Retinal pigment epithelial cell (primary cell): ENCODE measurements at regions not wholly inside any gene's neighbourhood (a gene's known extent, or its start where the extent isn't known, plus 50 kb on each side); places are given as distances from the start of the nearest gene placed in this dataset.

Experiments
- DNase-seq: peaks from one replicate; pipeline ENCODE4 v3.0.0-alpha.2; 2010; ENCODE audit warnings: low read depth
- H3K4me3 ChIP-seq: 2 replicates; pipeline ENCODE4 v1.5.1; 2011; ENCODE audit warnings: mild to moderate bottlenecking, low read length, control low read depth, moderate library complexity
- TF ChIP-seq, protein P1 (sequence below): conservative IDR thresholded peaks from 2 replicates; pipeline ENCODE4 v1.5.1; 2011; ENCODE audit warnings: low read depth, low read length, control low read depth, inconsistent platforms

GRCh38 chr20:23254505-23254904 is 96.1 kb upstream of the NXT1 start:
- no peak overlapping the region for H3K4me3 ChIP-seq
- TF ChIP-seq, protein P1, sequence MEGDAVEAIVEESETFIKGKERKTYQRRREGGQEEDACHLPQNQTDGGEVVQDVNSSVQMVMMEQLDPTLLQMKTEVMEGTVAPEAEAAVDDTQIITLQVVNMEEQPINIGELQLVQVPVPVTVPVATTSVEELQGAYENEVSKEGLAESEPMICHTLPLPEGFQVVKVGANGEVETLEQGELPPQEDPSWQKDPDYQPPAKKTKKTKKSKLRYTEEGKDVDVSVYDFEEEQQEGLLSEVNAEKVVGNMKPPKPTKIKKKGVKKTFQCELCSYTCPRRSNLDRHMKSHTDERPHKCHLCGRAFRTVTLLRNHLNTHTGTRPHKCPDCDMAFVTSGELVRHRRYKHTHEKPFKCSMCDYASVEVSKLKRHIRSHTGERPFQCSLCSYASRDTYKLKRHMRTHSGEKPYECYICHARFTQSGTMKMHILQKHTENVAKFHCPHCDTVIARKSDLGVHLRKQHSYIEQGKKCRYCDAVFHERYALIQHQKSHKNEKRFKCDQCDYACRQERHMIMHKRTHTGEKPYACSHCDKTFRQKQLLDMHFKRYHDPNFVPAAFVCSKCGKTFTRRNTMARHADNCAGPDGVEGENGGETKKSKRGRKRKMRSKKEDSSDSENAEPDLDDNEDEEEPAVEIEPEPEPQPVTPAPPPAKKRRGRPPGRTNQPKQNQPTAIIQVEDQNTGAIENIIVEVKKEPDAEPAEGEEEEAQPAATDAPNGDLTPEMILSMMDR, result no peak
- DNase-seq, result no peak

DNA sequence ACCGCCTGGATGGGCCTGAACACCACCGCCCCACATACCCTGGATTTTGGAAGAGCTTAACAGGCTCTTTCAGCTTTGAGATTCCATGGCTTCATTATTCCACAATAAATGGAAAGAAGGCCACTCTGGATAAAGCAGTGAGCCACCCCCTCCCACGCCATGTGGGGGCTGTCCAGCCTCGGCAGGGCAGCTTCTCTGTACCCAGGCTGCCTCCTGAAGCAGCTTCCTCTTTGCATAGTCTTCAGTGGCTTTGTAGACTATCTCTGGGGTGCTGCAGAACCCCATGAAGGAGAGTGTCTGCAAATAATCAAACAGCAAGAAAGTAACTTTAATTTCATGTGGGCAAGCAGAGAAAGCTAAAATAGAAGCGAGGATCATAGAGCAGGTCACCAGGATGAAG is 96.6 kb upstream of the NXT1 start:
- H3K4me3 ChIP-seq, result no peak overlapping the region
- TF ChIP-seq, protein P1, result no peak
- DNase-seq, result no peak

DNA sequence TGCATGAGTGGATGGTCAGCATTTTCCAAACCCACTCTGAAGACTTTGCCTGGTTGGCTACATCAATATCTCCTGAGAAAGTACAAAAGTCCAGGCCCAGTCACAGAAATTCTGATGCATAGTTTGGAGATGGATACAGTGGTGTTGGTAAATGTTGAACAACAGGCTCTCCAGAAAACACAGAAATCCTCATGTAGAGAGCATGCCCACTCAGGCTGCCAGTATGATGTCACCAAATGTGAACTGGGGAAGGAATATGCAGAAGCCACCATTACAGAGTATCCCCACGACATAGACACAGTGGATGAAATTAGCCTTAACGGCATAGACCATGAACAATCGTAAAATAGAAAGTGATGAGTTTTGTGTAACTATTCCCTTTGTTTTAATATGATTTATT is 97.1 kb upstream of the NXT1 start:
- TF ChIP-seq, protein P1, result no peak
- DNase-seq, result no peak
- no peak overlapping the region for H3K4me3 ChIP-seq

DNA sequence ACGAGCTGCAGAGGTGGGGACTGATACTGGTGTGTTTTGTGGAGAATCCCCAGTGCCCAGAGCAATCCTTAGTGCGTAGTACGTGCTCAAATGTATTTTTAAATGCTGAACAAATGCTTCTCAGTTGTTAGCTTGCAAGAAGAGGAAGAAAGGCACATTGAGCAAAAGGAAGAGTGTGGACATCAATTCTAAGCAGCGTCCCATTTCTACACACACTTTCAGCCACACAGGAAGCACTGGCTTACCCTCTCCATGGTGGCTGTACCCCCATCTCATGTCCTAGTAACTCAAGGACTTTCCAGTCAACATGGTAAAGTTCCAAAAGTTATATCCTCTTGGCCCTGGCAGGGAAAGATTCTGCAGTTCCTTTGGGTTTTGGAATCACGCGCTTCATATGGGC is 98.8 kb upstream of the NXT1 start:
- H3K4me3 ChIP-seq, result no peak overlapping the region
- no peak for DNase-seq
- TF ChIP-seq, protein P1, result no peak

DNA sequence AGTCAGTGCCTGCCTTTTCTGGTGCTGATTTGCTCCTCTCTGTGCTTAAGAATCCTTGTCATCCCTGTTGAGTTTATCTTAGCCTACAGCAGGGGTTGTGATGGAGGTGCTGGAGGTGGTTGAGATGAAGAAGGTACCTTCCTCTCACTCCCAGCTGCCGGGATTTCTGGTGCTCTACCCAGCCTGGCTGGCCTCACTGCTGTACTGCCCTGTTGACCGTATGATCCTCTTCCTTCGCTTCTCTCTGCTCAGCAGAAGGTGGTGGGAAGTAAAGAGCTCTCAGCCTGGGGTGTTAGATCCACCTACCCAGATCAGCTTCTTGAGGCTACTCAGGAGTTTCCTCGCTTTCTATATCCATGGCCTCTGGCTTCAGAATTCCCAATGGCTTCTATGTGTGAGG is 101.0 kb upstream of the NXT1 start:
- H3K4me3 ChIP-seq, result no peak overlapping the region
- TF ChIP-seq, protein P1, result no peak
- DNase-seq, result no peak

DNA sequence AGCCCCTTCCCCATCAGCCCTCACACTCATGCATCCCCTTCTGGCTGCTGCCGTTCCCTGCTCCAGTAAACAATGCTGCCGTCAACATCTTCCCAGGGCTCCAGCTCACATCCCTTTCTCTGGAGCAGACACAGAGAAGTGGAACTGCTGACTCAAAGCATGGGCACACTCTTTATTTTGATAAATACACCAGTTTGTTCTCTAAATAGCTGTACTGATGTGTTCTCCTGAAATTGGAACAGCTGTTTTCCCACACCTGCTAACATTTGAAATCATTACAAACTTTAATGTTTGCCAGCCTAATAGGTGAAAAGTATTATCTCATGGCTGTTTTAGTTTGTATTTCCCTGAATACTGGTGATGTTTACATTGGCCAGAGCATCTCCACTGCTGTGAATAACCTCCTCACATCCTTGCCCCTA is 102.1 kb upstream of the NXT1 start:
- no peak overlapping the region for H3K4me3 ChIP-seq
- no peak for DNase-seq
- TF ChIP-seq, protein P1, result no peak

GRCh38 chr20:23246717-23247664 is 103.6 kb upstream of the NXT1 start:
- TF ChIP-seq, protein P1, result no peak
- no peak for DNase-seq
- no peak overlapping the region for H3K4me3 ChIP-seq
